Neural cell (in vitro differentiated cells): ENCODE measurements at regions not wholly inside any gene's neighbourhood (a gene's known extent, or its start where the extent isn't known, plus 50 kb on each side); places are given as distances from the start of the nearest gene placed in this dataset.

ENCODE experiments used
- H2AFZ ChIP-seq: fragments of 200-600, 300-800 bp; sonication (generic), shearing (Covaris generic); 2 replicates; pipeline ENCODE4 v1.6.0; 2014; ENCODE audit warnings: low read depth, mild to moderate bottlenecking, antibody characterized with exemption, low read length, moderate library complexity
- H3F3A ChIP-seq: fragments of 200-600 bp; shearing (Covaris generic); 2 replicates; pipeline ENCODE4 v1.6.1; 2016; ENCODE audit warnings: mild to moderate bottlenecking, moderate library complexity, mixed read lengths, antibody characterized with exemption, low read length; ENCODE audit not compliant: insufficient read depth, poor library complexity, severe bottlenecking
- H3K27ac ChIP-seq: fragments of 200-600, 300-800 bp; sonication (generic), shearing (Covaris generic); 2 replicates; pipeline ENCODE4 v1.5.1; 2014; ENCODE audit warnings: mild to moderate bottlenecking, low read length, moderate library complexity
- H3K27me3 ChIP-seq: fragments of 300-800, 200-600 bp; sonication (generic), shearing (Covaris generic); 2 replicates; pipeline ENCODE4 v1.6.0; 2014; ENCODE audit warnings: mild to moderate bottlenecking, low read depth, low read length, moderate library complexity; ENCODE audit not compliant: insufficient read depth
- H3K36me3 ChIP-seq: fragments of 300-800, 200-600 bp; sonication (generic), shearing (Covaris generic); 2 replicates; pipeline ENCODE4 v1.5.1; 2014; ENCODE audit warnings: mild to moderate bottlenecking, antibody characterized with exemption, low read length, moderate library complexity; ENCODE audit not compliant: insufficient read depth
- H3K4me2 ChIP-seq: fragments of 300-800, 200-600 bp; sonication (generic), shearing (Covaris generic); 2 replicates; pipeline ENCODE4 v1.6.0; 2014; ENCODE audit warnings: mild to moderate bottlenecking, low read length
- H3K4me3 ChIP-seq: fragments of 300-800, 200-600 bp; sonication (generic), shearing (Covaris generic); 2 replicates; pipeline ENCODE4 v1.5.1; 2014; ENCODE audit warnings: mild to moderate bottlenecking, low read length, moderate library complexity
- H3K79me2 ChIP-seq: fragments of 200-600 bp; shearing (Covaris generic); replicated peaks from 2 replicates; pipeline ENCODE4 v1.6.0; 2014; ENCODE audit warnings: mild to moderate bottlenecking, low read length, moderate library complexity; ENCODE audit not compliant: insufficient read depth
- H3K9ac ChIP-seq: fragments of 300-800, 200-600 bp; sonication (generic), shearing (Covaris generic); 2 replicates; pipeline ENCODE4 v1.6.1; 2016; ENCODE audit warnings: mild to moderate bottlenecking, low read length, mixed read lengths
- H3K9me2 ChIP-seq: fragments of 200-600 bp; shearing (Covaris generic); 2 replicates; pipeline ENCODE4 v1.6.1; 2016; ENCODE audit warnings: mild to moderate bottlenecking, low read length, mixed read lengths; ENCODE audit not compliant: insufficient read depth
- H3K9me3 ChIP-seq: fragments of 200-600, 300-800 bp; sonication (generic), shearing (Covaris generic); 2 replicates; pipeline ENCODE4 v1.6.1; 2016; ENCODE audit warnings: mild to moderate bottlenecking, mixed run types, low read length, moderate library complexity, mixed read lengths
- H4K20me1 ChIP-seq: fragments of 200-600 bp; shearing (Covaris generic); 2 replicates; pipeline ENCODE4 v1.6.1; 2016; ENCODE audit warnings: mild to moderate bottlenecking, mixed run types; ENCODE audit not compliant: insufficient read depth
- CTCF ChIP-seq: fragments of 450-650 bp; IDR thresholded peaks from 2 replicates; pipeline ENCODE4 v1.5.1; 2014; ENCODE audit warnings: antibody characterized with exemption, mild to moderate bottlenecking, moderate library complexity; ENCODE audit not compliant: poor library complexity, severe bottlenecking
- EP300 ChIP-seq: fragments of 450-650 bp; conservative IDR thresholded peaks from 2 replicates; pipeline ENCODE4 v1.6.1; 2014; ENCODE audit warnings: antibody characterized with exemption, mild to moderate bottlenecking, moderate library complexity; ENCODE audit not compliant: poor library complexity, severe bottlenecking
- EZH2 ChIP-seq: fragments of 200-600, 300-800 bp; shearing (Covaris generic), sonication (generic); IDR thresholded peaks from 2 replicates; pipeline ENCODE4 v1.6.1; 2014; ENCODE audit warnings: antibody characterized with exemption, low read length, borderline replicate concordance, mild to moderate bottlenecking; ENCODE audit not compliant: insufficient read depth, poor library complexity, severe bottlenecking
- MXI1 ChIP-seq: fragments of 450-650 bp; conservative IDR thresholded peaks from 2 replicates; pipeline ENCODE4 v1.6.1; 2014; ENCODE audit warnings: antibody characterized with exemption, mild to moderate bottlenecking; ENCODE audit not compliant: poor library complexity, severe bottlenecking
- POLR2AphosphoS5 ChIP-seq: IDR thresholded peaks from 2 replicates; pipeline ENCODE4 v1.6.1; 2012
- RAD21 ChIP-seq: fragments of 450-650 bp; conservative IDR thresholded peaks from 2 replicates; pipeline ENCODE4 v1.6.1; 2014; ENCODE audit warnings: antibody characterized with exemption, mild to moderate bottlenecking, moderate library complexity
- REST ChIP-seq: IDR thresholded peaks from 2 replicates; pipeline ENCODE4 v1.6.1; 2012; ENCODE audit warnings: borderline replicate concordance
- SMC3 ChIP-seq: fragments of 450-650 bp; conservative IDR thresholded peaks from 2 replicates; pipeline ENCODE4 v1.6.1; 2014; ENCODE audit warnings: antibody characterized with exemption, mild to moderate bottlenecking, moderate library complexity; ENCODE audit not compliant: poor library complexity
- TAF1 ChIP-seq: IDR thresholded peaks from 2 replicates; pipeline ENCODE4 v1.6.1; 2012; ENCODE audit warnings: low read depth

GRCh38 chrY:19148783-19149182, 375.2 kb upstream of the HSFY2 start:
- Histone ChIP-seq H3K9me2 (no peaks in the 10 kb centered on the region), H3K27me3 (no peaks in the 10 kb centered on the region), H3K36me3 (no peaks in the 10 kb centered on the region), H3K27ac (no peak overlapping the region), H3K9me3 (no peaks in the 10 kb centered on the region), H2AFZ (no peak overlapping the region), H3K9ac (no peak overlapping the region), H3K4me2 (no peak overlapping the region), H3F3A (no peaks in the 10 kb centered on the region), H4K20me1 (no peaks in the 10 kb centered on the region), H3K4me3 (no peak overlapping the region), H3K79me2 (no peaks in the 10 kb centered on the region)
- TF ChIP-seq REST (no peak), SMC3 (no peak), RAD21 (no peak), EZH2 (no peak), CTCF (no peak), MXI1 (no peak), POLR2AphosphoS5 (no peak), EP300 (no peak), TAF1 (no peak)

GRCh38 chrY:19146296-19146695, 372.8 kb upstream of the HSFY2 start:
- Histone ChIP-seq H3K4me3 (no peak overlapping the region), H3K27ac (no peak overlapping the region), H3K9me3 (no peaks in the 10 kb centered on the region), H4K20me1 (no peaks in the 10 kb centered on the region), H3K9me2 (no peaks in the 10 kb centered on the region), H3K9ac (no peak overlapping the region), H3K27me3 (no peaks in the 10 kb centered on the region), H3K79me2 (no peaks in the 10 kb centered on the region), H3K4me2 (no peak overlapping the region), H3K36me3 (no peaks in the 10 kb centered on the region), H3F3A (no peaks in the 10 kb centered on the region), H2AFZ (no peak overlapping the region)
- TF ChIP-seq SMC3: no peak
- TF ChIP-seq RAD21: no peak
- no peak for TF ChIP-seq POLR2AphosphoS5
- no peak for TF ChIP-seq CTCF
- TF ChIP-seq EP300: no peak
- no peak for TF ChIP-seq EZH2
- TF ChIP-seq MXI1: no peak
- no peak for TF ChIP-seq TAF1
- TF ChIP-seq REST: no peak
